ENCODE measurements at regions not wholly inside any gene's neighbourhood (a gene's known extent, or its start where the extent isn't known, plus 50 kb on each side); places are given as distances from the start of the nearest gene placed in this dataset.

DNA sequence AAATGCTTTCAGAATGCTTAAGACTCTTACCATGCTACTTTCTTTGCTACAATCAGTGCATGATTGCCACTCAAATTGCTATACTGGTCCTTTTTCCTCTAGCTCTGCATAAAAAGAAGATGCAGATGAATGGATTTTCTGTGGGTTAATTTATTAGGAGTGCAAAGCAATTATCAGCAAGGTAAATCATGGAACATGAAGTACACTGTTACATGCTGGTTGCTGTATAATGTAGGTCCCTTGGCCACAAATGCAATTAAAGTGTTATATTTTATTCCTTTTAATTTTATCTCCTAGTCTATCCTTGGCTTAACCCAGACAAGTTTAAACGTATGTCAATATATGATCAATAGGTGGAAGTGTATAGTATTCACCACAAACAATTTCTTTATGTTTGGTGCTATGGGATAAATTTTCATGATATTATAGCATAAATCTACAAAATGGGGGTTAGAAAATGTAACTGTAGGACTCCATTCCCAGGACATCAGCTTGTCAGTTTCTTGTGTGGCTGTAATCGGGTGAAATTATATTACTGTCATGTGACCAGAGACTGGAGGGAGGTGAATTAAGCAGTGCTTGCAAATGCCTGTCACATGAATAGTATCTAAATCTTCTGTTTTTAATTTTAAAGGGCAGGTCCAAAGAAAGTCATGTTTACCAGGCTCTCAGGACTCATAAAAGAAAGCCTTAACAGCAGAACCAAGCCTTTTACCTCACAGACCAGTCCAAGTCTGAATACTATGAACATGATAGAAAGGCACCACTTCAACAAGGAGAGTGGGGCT lies 176.9 kb upstream of the ID4 start:
- no peak for ATAC-seq
- 3% methylated on average over 2 of the region's 2 CpGs for WGBS (ENCODE audit: insufficient coverage, low coverage, missing lambda C conversion rate)
- intact Hi-C loops (cut with micrococcal nuclease) (no loop called here), in situ Hi-C loops (cut with MboI) (no loop called here)
- CTCF ChIA-PET (ENCODE audit: low intra/inter-chr PET ratio), result no interaction called here
- Histone ChIP-seq H3K9me1 (ENCODE audit: control insufficient read depth, insufficient read depth, low read length) (no peaks in the 10 kb centered on the region), H4K20me1 (replicated peaks; ENCODE audit: control insufficient read depth, insufficient read depth, low read length) (no peaks in the 10 kb centered on the region), H3K27me3 (ENCODE audit: control insufficient read depth in 2 of 2, insufficient read depth in 2 of 2, low read length in 2 of 2) (no peaks in the 10 kb centered on the region), H3K9ac (ENCODE audit: insufficient read depth in 1 of 2, low read depth in 2 of 2, low read length in 2 of 2) (no peak overlapping the region), H3K4me2 (ENCODE audit: insufficient read depth, low read length) (no peak overlapping the region), H3K79me2 (ENCODE audit: control insufficient read depth, insufficient read depth, low read length) (no peaks in the 10 kb centered on the region), H3K4me3 (no peak overlapping the region), H2AFZ (ENCODE audit: low read depth, low read length) (no peak overlapping the region), H3K36me3 (ENCODE audit: control insufficient read depth, insufficient read depth, low read length) (no peaks in the 10 kb centered on the region), H3K9me3 (replicated peaks; ENCODE audit: control insufficient read depth, insufficient read depth, low read depth, low read length) (no peaks in the 10 kb centered on the region), H3K4me1 (replicated peaks in 1 of 2; ENCODE audit: control insufficient read depth in 2 of 2, insufficient read depth in 2 of 2, low read length in 2 of 2) (no peaks in the 10 kb centered on the region), H3K27ac (ENCODE audit: extremely low read depth, low read depth, low read length) (no peak overlapping the region)
- TF ChIP-seq RBM34 (IDR thresholded peaks at IDR 0.05; ENCODE audit: borderline replicate concordance, insufficient read depth, low read length), result no peak
- no peak for TF ChIP-seq ZFP1 (CRISPR knock-in tag; IDR thresholded peaks at IDR 0.05)
- no peak for TF ChIP-seq TBL1XR1 (IDR thresholded peaks at IDR 0.05; ENCODE audit: low read length in 2 of 2)
- no peak for TF ChIP-seq POLR2AphosphoS2 (IDR thresholded peaks at IDR 0.05; ENCODE audit: low read length)
- no peak for TF ChIP-seq IRF2 (CRISPR knock-in tag; IDR thresholded peaks at IDR 0.05)
- TF ChIP-seq CREB1 (IDR thresholded peaks at IDR 0.05), result no peak
- no peak for TF ChIP-seq CREB1 (CRISPR knock-in tag; IDR thresholded peaks at IDR 0.05)
- no peak for TF ChIP-seq EZH2 (IDR thresholded peaks at IDR 0.05; ENCODE audit: borderline replicate concordance, low read depth, low read length)
- TF ChIP-seq TAF1 (IDR thresholded peaks at IDR 0.05; ENCODE audit: control insufficient read depth, extremely low read depth, insufficient read depth, low read length, severe bottlenecking), result no peak
- TF ChIP-seq WHSC1 (IDR thresholded peaks at IDR 0.05; ENCODE audit: low read length), result no peak
- no peak for TF ChIP-seq MCM5 (IDR thresholded peaks at IDR 0.05; ENCODE audit: low read depth)
- no TSS peak for BruUV-seq (replicated peaks)
- no peak for DNase-seq (ENCODE audit: extremely low read depth in 1 of 4, low spot score in 3 of 4)
- FAIRE-seq, result no peak
- POLR2A ChIA-PET, result no interaction called here
